Hematopoietic multipotent progenitor cell treated with erythropoietin and hydrocortisone succinate and interleukin-3 and kit ligand, for 17 days (in vitro differentiated cells): ENCODE measurements at regions not wholly inside any gene's neighbourhood (a gene's known extent, or its start where the extent isn't known, plus 50 kb on each side); places are given as distances from the start of the nearest gene placed in this dataset.

Experiments
- DNase-seq: peaks from one replicate; pipeline ENCODE4 v3.0.0-alpha.2; 2015; ENCODE audit warnings: low spot score

GRCh38 chr11:128089962-128090361 lies 497.4 kb downstream of the ETS1 start:
- no peak for DNase-seq

GRCh38 chr11:128086794-128087193 lies 500.6 kb downstream of the ETS1 start:
- no peak for DNase-seq

- DNase-seq, result no peak
Observed at GRCh38 chr11:128085276-128085675, 502.1 kb downstream of the ETS1 start.

- DNase-seq, result no peak
Observed at GRCh38 chr11:128082574-128082973, 504.8 kb downstream of the ETS1 start.

- DNase-seq, result no peak
Observed at GRCh38 chr11:128069665-128070064, 517.7 kb downstream of the ETS1 start.

- no peak for DNase-seq
Observed at GRCh38 chr11:128067780-128068179, 519.6 kb downstream of the ETS1 start.

GRCh38 chr11:128066399-128066798 lies 521.0 kb downstream of the ETS1 start:
- DNase-seq, result no peak

GRCh38 chr11:128061281-128061871 lies 526.0 kb downstream of the ETS1 start:
- no peak for DNase-seq

- DNase-seq, result no peak
Observed at GRCh38 chr11:128058580-128059208, 528.7 kb downstream of the ETS1 start.

- no peak for DNase-seq
Observed at GRCh38 chr11:128057786-128058395, 529.5 kb downstream of the ETS1 start.

- no peak for DNase-seq
Observed at GRCh38 chr11:128055576-128056217, 531.7 kb downstream of the ETS1 start.

GRCh38 chr11:128053981-128054931 lies 533.1 kb downstream of the ETS1 start:
- no peak for DNase-seq

- no peak for DNase-seq
Observed at GRCh38 chr11:128052912-128053641, 534.3 kb downstream of the ETS1 start.

GRCh38 chr11:128048121-128048520 lies 539.2 kb downstream of the ETS1 start:
- no peak for DNase-seq

- DNase-seq, result no peak
Observed at GRCh38 chr11:128047026-128047425, 540.3 kb downstream of the ETS1 start.

- no peak for DNase-seq
Observed at GRCh38 chr11:128046213-128046612, 541.1 kb downstream of the ETS1 start.

GRCh38 chr11:128045094-128045725 lies 542.1 kb downstream of the ETS1 start:
- DNase-seq, result no peak

GRCh38 chr11:128042290-128042751 lies 545.0 kb downstream of the ETS1 start:
- no peak for DNase-seq

GRCh38 chr11:128040603-128041002 lies 546.8 kb downstream of the ETS1 start:
- DNase-seq, result no peak

- DNase-seq, result no peak
Observed at GRCh38 chr11:128039140-128040021, 548.0 kb downstream of the ETS1 start.
